NOMO-1 treated with dmso at 0.1 percent for 144 hours (cell line): ENCODE measurements at regions not wholly inside any gene's neighbourhood (a gene's known extent, or its start where the extent isn't known, plus 50 kb on each side); places are given as distances from the start of the nearest gene placed in this dataset.

ENCODE experiments used
- DNase-seq: peaks from one replicate; lab custom pipeline; 2025; ENCODE audit not compliant: unreplicated experiment; lab: John Stamatoyannopoulos, UW

DNA sequence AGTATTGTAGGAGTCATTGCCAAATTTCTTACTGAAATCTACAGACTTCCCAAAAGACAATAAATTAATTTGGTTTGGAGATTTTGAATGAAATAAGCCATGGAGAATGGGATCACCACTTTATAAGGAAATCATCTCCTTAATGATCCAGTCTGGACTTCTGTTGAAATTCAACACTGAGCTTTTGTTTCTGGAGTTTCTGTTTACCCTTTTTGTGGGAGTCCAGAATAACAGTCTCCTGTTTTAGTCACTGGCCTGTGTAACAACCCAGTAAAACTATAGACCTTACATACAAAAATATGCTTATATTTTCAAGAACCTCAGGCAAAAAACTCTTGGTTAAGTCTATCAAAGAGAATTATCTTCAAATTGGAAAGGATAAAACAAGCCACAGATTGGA is 321.7 kb upstream of the PLET1 start:
- no peak for DNase-seq

DNA sequence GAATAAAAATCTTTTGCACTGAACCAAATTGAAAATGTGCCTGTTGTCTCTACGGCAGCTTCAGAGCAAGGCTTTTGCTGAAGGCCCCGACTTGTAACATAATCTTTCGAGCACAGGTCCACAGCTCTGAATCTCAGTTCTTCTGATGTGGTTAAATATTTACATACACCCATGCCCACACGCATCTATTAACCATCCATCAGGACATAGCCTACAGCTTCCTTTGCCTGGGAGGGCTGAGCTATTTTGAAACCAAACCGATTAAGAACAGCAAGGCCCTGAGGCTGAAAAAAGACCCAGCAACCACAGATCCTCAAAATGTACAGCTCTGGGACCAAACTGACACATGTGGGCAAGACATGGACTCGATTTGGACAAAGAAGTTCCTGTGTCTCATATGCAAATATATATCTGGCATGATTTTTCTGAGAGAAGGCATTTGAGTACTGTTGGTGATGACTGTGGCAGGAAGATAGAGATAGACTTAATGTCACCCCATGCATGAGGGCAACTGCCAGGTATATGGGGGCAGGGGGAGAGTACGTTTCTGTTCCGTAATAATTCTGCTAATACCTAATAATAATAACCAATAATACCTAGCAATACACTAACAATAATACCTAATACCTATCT is 322.7 kb upstream of the PLET1 start:
- DNase-seq, result no peak

DNA sequence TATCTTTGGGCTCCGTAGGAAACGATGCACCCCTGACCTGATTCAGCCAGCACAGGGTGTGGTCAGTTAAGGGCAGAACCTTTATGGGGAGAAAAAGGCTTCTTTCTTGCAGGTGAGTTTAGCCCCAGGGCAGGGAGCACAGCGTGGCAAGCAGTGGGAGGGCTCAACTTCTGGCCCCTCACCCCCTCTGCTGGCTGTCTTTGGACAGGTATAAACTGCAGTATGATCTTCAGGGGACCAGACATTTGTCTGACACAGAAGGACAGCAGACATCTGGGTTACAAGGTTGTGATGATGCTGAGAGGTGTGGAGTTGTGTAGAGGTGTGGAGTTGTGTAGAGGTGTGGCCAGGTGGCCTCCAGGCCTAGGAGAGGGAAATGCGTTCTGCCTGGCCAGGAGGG is 324.0 kb upstream of the PLET1 start:
- no peak for DNase-seq

DNA sequence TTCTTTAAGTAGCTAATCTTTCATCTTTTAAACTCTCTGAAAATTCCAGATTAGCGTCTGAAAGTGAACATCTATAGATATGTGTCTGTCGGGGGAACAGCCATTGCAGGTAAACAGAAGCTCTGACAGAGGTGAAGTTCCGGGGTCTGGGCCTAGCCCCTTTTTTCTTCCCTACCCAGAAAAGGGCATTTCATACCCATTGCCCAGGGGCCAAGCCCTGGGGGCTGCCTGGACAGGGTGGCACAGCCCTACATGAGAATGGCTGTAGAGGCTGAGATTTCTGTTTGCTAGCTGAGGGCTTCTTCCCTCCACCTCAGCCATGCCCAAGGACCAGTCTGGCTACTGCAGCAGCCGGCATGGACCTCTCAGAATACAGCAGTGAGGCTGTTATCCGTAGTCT is 327.0 kb upstream of the PLET1 start:
- no peak for DNase-seq

DNA sequence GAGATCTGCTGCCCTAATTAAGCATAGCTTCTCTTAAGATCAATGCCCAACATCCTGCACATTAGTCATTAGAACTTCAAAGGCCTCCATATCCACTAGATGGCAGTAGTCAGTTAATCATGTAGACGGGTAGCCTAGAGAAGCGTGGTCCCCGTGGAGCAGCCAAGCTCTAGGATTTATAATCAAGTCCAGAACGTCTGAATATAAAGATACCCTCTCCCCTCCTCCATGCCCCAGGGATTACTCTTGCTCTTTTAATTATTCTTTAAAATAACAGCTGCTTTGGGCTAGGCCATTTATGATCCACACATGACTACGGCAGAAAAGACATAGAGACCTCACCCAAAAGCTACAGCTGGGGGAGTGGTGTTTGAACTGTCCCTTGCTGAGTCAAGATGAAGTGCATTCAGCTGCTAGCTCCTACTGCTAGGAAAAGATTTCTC is 327.6 kb upstream of the PLET1 start:
- peak; percentile 46 for DNase-seq

DNA sequence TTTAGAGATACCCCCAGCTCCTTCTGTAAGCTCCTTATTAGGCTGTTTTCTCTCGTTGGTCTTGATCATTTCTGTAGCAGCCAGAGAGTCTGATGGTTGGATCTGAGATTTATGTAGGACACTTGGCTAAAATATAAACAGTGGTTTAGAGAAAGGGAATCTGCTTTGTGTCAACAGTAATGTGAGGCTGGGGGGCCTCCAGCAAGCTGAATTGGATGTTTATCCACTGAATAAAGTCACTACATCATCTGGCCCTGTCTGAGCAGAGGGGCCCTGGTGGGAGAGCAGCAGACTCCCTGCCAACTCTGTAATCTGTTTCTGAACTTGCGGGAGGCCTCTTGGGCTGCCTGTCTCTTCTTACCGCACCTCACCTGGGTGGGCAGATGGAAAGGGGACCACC is 328.5 kb upstream of the PLET1 start:
- DNase-seq, result no peak

DNA sequence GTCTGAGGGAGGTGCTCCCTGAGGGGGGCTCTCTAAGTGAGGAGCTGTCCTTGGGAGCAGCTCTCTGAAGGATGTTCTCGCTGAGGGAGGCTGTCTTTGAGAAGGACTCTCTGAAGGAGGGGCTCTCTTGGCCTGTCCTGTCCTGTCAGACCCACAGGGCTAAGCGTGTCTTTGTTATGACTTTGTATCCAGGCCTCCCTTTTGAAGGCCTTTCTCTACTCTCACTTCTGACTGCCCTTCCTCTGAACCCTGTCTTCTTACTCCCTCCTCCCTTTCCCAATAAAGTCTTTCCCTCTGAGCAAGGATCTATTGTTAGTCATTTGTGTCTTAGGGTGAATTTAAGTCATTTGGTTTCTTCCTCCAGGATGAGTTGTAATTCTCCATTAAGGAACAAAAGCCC is 330.1 kb upstream of the PLET1 start:
- no peak for DNase-seq

DNA sequence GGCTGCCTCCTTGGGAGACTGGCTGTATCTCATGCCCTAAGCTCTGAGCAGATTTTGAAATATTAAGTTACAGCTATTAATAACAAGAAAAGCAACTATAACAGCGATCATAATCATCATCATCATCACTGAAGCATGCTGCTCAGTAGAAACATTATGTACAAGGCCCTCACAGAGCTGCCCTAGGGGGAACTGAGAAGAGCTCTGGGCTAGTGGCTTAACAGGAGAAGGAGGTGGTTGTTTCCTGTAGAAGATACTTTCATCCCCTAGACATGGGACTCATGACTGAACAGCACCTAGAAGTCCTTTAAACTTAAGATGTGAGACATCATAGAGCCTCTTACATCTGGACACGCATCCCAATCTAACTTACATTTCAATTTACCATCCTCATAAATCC is 332.8 kb upstream of the PLET1 start:
- DNase-seq, result no peak

DNA sequence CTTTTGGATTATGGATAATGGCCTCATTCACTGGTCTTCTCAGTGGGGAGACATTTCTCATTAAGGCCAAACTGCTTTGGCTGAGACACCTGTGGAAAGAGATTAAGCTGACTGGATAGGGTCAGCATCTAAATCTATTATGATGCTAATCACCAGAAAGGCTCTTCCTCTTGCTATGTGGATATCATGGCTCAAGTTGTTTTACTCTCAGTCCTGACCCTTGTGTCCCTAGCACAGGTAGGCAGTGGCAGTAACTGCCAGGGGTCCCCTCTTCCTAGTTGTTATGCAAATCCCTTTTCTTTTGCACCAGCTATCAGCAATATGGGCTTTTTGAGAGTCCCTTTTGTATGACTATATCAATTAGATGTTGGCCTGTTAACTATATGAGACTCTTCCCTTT is 335.7 kb upstream of the PLET1 start:
- no peak for DNase-seq

DNA sequence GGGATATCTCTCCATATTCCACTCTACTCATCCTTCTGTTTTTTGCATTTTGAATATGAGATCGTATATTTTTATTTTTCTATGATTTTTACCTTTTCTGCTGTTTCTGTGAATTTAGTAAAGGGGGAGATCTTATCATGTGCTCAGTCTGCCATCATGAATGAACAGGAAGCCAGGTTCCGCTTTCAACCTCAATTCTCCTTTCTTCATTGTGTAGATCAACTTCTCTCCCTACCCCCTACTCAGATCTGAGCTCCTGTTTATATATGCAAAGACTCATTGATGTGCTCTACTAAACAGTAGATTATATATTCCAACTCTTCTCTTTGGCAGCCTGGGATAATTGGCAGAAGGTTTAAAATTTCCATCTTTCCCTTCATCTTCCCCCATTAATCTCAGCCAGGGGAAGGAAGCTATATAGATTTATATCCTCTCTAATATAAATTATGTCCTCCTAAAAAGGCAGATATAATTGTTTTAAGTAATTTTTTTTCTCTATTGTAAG is 336.7 kb upstream of the PLET1 start:
- no peak for DNase-seq

DNA sequence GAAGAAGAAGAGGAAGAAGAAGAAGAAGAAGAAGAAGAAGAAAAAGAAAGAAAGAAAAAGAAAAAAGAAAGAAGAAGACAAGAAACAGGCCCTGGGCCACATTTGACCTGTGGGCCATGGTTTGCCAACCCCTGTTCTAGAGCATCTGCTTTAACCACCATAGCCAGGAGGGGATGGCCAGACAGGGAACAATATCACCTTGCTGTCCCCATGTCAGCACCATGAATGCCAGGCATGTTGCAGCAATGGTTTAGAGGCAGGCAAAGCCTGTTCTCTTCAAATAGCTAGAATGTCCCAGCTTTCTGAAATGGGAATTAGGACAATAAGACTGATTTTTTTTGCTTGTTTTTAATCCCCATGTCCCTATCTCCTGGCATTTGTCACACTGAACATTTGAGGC is 338.6 kb upstream of the PLET1 start:
- DNase-seq, result no peak

DNA sequence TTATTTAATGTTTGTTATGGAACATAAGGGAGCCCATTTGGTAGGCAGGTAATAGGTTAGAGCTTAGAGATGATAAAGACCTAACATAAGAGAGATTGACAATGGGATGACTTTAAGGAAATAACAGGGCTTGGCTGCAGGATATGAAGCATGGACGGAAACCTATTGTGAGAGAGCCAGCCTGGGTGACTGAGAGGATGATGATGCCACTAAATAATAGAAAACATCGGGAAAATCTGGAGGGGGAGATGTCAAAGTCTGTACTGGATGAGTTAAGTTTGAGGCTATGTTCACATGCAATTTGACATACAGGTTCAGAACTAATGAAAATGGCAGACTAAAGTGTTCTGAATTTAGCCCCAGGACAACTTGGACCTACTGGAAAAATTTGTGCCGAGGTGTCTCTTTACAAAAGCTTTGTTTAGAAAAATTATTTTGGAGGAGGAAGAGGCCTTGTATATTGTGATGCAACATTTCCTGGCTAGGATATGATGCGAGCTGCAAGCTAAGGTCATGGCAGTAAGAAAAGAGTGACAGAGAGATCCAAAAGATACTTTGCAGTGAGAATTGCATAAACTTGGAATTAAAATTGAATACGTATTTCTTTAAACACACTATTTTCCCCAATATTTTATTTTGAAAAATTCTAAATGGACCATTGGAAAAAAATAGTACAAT is 339.3 kb upstream of the PLET1 start:
- DNase-seq, result no peak

DNA sequence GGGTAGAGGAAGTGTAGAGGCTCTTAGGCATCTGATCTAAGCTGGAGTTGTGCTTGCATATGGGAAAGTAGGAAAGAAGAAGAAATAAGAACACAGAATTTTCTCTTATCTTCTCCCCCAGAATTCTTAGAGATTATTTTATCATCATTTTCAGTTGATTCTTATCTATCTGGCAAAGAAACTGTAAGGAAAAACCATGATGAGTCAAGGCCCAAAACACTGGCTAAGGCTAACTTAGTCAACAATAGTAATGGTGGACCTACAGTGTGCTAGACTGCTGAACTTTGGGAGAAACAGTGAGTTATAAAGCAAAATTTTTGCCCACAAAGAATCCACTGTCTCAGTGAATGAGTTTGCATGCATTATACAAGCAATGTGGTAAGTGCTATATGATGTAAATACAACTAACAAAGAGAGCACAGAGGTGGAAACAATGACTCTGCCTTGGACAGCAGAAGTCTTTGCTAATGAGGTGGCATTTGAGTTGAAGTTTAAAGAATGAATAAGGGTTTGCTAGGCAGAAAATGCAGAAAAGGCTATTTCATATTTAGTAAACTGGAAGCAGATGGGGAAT is 344.5 kb upstream of the PLET1 start:
- DNase-seq, result no peak

DNA sequence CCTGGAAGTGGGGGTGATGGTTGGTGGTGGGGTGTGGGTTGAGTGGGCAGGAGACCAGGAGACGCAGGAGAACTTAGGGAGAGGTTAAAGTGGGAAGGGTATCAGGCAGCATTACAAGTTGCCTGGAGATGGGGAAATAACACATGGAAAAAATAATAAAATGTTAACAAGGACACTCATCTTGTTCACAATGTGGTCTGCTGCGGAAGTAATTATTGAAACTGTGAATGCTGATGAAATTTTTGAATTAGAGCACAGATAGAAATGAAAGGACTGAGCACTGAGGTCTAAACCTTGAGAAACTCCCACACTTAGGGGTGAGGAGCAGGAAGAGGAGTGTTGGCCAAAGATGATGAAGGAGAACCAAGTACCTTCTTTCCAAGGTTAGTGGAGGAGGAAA is 346.0 kb upstream of the PLET1 start:
- no peak for DNase-seq

DNA sequence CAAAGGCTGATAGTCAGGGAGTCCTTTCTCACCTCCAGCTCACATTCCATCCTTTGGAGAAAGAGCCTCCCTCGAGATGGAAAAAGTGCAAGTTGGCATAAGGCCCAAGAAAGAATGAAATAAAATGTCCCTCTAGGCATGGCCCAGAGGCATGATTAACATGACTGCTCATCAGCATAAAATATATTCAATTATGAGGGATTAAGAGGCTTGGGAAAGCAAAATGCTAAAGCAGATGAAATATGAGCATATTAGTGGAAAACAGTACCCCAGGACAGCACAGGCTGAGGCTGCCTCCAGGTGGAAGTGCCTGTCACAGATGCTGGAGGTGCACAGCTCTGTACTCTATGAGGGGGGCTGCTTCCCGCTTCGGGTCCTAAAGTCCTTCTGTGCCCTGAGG is 347.8 kb upstream of the PLET1 start:
- DNase-seq, result no peak

DNA sequence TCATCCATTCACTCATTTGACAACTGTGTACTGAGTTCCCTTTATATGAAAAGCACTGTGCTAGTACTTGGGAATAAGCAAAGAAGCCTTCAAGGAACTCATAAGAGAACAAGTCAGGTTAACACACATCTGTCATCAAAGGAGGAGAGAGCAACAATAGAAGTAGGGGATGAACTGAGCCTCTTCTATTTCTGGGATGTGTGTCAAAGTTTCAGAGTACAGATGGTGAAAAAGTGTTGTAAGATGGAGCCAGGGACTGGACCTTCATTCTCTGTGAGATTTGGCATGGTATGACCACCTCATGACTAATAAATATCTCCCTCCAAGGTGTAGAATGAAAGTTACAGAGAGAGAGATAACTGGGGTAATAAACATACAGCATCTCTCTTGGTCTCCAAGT is 349.8 kb upstream of the PLET1 start:
- no peak for DNase-seq

DNA sequence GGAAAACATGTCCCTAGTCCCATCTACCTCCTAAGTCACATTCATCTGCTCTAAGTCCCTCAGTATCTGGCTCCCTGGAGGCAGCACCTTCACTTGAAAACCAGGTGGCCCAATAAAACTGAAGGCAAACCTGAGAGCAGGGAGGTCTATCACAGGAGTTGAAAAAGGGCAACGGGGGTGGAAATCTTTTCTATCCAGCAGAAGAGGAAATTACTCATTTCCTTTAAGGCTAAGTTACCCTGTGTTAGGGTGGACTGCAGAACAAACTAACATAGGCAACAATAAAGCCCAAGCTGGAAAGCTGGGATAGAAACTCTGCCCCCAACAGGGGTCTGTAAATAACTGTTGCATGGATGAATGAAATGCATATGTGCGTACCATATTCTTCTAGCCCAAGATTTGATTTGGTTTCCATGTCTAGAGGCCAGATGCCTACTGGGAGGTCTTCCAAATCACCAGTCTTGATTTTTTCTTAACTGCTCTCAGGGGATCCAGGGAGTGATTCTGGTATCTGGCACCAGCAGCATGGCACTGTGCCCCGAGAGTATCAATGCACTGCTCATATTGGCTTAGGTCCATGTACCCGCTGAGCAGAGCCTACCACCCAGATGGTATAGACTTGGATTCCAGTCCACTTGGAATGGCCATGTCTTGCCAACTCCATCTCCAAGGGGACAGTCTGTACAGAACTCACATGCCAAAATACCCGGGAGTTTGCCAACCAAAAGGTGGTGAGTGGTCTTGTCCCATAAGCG is 350.0 kb upstream of the NCAM1 start:
- no peak for DNase-seq

DNA sequence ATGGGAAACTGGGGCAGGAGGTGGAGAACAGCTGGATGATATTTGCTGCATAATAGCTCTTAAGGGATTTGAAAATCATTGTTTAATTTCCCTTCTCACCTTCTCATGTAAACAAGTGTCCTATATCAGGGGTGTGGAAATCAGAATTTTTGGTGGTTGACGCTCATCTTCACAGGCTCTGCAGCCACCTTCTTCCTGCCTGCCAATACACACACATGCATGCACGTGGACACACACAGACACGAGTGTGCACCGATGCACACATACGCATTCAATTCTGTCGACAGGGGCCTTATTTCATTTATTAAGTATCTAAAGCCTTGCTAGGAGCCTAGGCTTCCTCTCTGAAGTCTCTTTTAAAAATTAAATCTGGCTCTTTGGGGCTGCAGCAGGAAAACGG is 349.4 kb upstream of the NCAM1 start:
- no peak for DNase-seq

DNA sequence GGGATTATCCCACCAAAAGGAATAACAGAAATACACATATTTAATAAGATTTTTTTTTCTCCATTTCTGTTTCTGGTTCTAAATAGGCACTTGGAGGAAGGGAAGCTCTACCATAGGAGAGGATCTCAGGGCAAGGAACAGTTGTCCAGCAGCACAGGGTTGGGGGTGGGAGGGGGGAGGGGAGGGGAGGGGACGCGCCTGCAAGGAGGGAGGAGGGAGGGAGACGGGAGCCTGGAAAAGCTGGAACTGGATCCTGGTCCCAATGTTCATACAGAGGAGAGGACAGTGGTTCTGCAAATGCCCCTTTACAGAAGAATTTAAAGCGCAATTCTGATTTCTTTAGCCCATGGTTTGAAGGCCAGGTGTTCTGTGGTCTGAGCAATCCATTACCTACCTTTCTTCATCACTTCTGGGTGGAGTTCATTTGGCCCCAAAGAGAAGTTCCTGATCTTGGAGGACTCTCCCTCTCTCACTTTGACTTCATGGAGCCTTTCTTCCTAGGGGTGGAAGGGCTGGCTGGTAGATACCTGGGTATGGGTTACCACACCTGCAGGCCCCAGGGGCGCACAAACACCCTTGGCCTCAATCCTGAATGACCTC is 348.9 kb upstream of the NCAM1 start:
- no peak for DNase-seq

DNA sequence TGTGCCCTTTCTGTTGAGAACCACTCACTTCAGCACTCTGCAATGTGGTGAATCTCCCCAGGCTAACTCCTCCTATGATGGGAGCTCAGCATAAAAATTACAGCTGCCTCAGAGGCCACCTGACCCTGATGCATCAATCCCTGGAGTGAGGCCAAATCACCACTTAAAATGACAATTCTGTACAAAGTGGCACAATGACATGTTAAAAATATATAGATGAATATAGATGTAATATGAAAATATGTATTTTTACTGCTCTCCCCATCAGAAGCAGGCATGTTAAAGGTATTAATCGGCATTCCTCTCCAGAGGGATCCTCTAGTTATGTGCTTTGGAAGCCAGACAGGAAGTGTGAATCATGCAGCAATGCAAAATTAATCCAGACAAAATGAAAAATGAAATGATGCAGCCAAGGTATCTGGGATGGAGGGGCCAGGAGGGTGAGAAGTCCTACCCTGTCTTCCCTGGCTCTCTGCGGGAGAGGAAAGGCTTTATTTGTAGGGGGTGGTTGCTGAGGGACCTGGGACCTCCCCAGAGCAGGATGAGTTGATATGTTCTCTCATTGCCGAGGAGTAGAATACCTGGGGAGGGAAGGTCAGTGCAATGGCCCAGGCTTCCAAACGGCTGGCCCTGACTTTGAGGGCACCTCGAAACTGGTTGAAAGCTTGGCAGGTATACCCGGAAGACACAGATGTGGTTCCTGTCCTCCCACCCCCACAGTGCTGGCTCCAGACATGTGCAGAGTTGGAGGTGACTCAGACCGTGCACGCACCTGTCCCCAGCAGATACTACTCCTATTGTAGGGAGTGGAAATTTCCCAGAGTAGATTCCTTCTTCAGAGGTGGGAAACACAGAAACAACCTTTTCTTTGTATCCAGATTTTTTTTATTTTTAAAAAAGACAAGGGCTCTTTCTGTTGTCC is 347.9 kb upstream of the NCAM1 start:
- no peak for DNase-seq
